Liver (tissue), 3 donors: ENCODE measurements at regions not wholly inside any gene's neighbourhood (a gene's known extent, or its start where the extent isn't known, plus 50 kb on each side); places are given as distances from the start of the nearest gene placed in this dataset.

Experiments
- EGR1 ChIP-seq, 2 donors: IDR thresholded peaks; 2 replicates each; pipeline ENCODE4 v1.6.1; 2016 to 2018; ENCODE audit warnings: antibody characterized with exemption in 2 of 2, low read depth in 2 of 2
- FOXA1 ChIP-seq: IDR thresholded peaks from 2 replicates; pipeline ENCODE4 v1.6.1; 2016; ENCODE audit warnings: antibody characterized with exemption
- GABPA ChIP-seq, 2 donors: IDR thresholded peaks in 1 of 2; conservative IDR thresholded peaks in 1 of 2; 2 replicates each; pipeline ENCODE4 v1.6.1; 2016; ENCODE audit warnings: antibody characterized with exemption in 2 of 2, mild to moderate bottlenecking in 1 of 2, moderate library complexity in 1 of 2
- HNF4G ChIP-seq: IDR thresholded peaks from 2 replicates; pipeline ENCODE4 v1.6.1; 2016; ENCODE audit warnings: antibody characterized with exemption
- JUND ChIP-seq, 2 donors: IDR thresholded peaks; 2 replicates each; pipeline ENCODE4 v1.6.1; 2016; ENCODE audit warnings: antibody characterized with exemption in 2 of 2
- RAD21 ChIP-seq, 2 donors: IDR thresholded peaks; 2 replicates each; pipeline ENCODE4 v1.6.1; 2016; ENCODE audit warnings: antibody characterized with exemption in 2 of 2, mild to moderate bottlenecking in 2 of 2
- RXRA ChIP-seq, 2 donors: IDR thresholded peaks; 2 replicates each; pipeline ENCODE4 v1.6.1; 2017 to 2018; ENCODE audit warnings: antibody characterized with exemption in 2 of 2, mild to moderate bottlenecking in 1 of 2
- TAF1 ChIP-seq: conservative IDR thresholded peaks from 2 replicates; pipeline ENCODE4 v1.6.1; 2016; ENCODE audit warnings: antibody characterized with exemption, mild to moderate bottlenecking
- YY1 ChIP-seq: IDR thresholded peaks from 2 replicates; pipeline ENCODE4 v1.6.1; 2016; ENCODE audit warnings: antibody characterized with exemption, mild to moderate bottlenecking
- TF ChIP-seq, protein P1 (sequence below): fragments of 150-350 bp; IDR thresholded peaks from 2 replicates; pipeline ENCODE4 v1.5.1; 2017; ENCODE audit warnings: improper control_type of control experiment, low read depth, low read length; ENCODE audit not compliant: missing input control
- TF ChIP-seq, protein P2 (sequence below): IDR thresholded peaks from 2 replicates; pipeline ENCODE4 v1.6.1; 2016; ENCODE audit warnings: antibody characterized with exemption
- TF ChIP-seq, protein P3 (sequence below): IDR thresholded peaks from 2 replicates; pipeline ENCODE4 v1.6.1; 2016; ENCODE audit warnings: antibody characterized with exemption
- TF ChIP-seq, protein P4 (sequence below): IDR thresholded peaks from 2 replicates; pipeline ENCODE4 v1.6.1; 2016; ENCODE audit warnings: antibody characterized with exemption, mild to moderate bottlenecking
- TF ChIP-seq, protein P5 (sequence below): IDR thresholded peaks from 2 replicates; pipeline ENCODE4 v1.6.1; 2016; ENCODE audit warnings: antibody characterized with exemption
- donor health status: healthy.
- donor health status: healthy.

DNA sequence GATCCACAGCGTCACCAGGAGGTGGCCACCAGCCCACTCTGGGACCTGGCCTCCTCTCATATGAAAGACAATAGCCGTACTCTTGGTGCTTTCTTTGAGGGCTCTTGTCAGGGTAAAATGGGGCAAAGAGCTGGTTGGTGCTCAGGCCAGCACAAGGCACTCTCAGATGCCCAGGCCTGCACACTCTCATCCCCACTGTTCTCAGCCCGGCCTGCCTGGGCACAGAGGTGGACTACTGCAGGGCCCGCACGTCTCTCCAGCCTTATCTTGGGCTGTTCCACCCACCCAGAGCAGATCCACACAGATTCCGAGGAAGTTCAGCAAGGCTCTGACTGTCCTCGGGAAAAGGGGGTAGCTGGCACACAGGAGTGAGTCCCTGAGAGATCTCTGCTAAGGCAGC is 122.8 kb upstream of the PRR20G start:
- TF ChIP-seq, protein P1, sequence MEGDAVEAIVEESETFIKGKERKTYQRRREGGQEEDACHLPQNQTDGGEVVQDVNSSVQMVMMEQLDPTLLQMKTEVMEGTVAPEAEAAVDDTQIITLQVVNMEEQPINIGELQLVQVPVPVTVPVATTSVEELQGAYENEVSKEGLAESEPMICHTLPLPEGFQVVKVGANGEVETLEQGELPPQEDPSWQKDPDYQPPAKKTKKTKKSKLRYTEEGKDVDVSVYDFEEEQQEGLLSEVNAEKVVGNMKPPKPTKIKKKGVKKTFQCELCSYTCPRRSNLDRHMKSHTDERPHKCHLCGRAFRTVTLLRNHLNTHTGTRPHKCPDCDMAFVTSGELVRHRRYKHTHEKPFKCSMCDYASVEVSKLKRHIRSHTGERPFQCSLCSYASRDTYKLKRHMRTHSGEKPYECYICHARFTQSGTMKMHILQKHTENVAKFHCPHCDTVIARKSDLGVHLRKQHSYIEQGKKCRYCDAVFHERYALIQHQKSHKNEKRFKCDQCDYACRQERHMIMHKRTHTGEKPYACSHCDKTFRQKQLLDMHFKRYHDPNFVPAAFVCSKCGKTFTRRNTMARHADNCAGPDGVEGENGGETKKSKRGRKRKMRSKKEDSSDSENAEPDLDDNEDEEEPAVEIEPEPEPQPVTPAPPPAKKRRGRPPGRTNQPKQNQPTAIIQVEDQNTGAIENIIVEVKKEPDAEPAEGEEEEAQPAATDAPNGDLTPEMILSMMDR = no peak
- TF ChIP-seq, protein P2, sequence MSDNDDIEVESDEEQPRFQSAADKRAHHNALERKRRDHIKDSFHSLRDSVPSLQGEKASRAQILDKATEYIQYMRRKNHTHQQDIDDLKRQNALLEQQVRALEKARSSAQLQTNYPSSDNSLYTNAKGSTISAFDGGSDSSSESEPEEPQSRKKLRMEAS = no peak
- TF ChIP-seq YY1 = no peak
- no peak for TF ChIP-seq TAF1
- no peak for TF ChIP-seq FOXA1
- TF ChIP-seq HNF4G = no peak
- no peak for TF ChIP-seq EGR1 (IDR thresholded peaks at IDR 0.05; ENCODE audit: low read depth in 2 of 2)
- TF ChIP-seq, protein P3, sequence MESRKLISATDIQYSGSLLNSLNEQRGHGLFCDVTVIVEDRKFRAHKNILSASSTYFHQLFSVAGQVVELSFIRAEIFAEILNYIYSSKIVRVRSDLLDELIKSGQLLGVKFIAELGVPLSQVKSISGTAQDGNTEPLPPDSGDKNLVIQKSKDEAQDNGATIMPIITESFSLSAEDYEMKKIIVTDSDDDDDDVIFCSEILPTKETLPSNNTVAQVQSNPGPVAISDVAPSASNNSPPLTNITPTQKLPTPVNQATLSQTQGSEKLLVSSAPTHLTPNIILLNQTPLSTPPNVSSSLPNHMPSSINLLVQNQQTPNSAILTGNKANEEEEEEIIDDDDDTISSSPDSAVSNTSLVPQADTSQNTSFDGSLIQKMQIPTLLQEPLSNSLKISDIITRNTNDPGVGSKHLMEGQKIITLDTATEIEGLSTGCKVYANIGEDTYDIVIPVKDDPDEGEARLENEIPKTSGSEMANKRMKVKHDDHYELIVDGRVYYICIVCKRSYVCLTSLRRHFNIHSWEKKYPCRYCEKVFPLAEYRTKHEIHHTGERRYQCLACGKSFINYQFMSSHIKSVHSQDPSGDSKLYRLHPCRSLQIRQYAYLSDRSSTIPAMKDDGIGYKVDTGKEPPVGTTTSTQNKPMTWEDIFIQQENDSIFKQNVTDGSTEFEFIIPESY = no peak
- no peak for TF ChIP-seq RAD21 (IDR thresholded peaks at IDR 0.05)
- TF ChIP-seq JUND (IDR thresholded peaks at IDR 0.05) = no peak
- TF ChIP-seq, protein P4, sequence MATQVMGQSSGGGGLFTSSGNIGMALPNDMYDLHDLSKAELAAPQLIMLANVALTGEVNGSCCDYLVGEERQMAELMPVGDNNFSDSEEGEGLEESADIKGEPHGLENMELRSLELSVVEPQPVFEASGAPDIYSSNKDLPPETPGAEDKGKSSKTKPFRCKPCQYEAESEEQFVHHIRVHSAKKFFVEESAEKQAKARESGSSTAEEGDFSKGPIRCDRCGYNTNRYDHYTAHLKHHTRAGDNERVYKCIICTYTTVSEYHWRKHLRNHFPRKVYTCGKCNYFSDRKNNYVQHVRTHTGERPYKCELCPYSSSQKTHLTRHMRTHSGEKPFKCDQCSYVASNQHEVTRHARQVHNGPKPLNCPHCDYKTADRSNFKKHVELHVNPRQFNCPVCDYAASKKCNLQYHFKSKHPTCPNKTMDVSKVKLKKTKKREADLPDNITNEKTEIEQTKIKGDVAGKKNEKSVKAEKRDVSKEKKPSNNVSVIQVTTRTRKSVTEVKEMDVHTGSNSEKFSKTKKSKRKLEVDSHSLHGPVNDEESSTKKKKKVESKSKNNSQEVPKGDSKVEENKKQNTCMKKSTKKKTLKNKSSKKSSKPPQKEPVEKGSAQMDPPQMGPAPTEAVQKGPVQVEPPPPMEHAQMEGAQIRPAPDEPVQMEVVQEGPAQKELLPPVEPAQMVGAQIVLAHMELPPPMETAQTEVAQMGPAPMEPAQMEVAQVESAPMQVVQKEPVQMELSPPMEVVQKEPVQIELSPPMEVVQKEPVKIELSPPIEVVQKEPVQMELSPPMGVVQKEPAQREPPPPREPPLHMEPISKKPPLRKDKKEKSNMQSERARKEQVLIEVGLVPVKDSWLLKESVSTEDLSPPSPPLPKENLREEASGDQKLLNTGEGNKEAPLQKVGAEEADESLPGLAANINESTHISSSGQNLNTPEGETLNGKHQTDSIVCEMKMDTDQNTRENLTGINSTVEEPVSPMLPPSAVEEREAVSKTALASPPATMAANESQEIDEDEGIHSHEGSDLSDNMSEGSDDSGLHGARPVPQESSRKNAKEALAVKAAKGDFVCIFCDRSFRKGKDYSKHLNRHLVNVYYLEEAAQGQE = no peak
- no peak for TF ChIP-seq RXRA (IDR thresholded peaks at IDR 0.05)
- TF ChIP-seq, protein P5, sequence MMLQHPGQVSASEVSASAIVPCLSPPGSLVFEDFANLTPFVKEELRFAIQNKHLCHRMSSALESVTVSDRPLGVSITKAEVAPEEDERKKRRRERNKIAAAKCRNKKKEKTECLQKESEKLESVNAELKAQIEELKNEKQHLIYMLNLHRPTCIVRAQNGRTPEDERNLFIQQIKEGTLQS = no peak
- no peak for TF ChIP-seq GABPA (IDR thresholded peaks at IDR 0.05 in 1 of 2, conservative IDR thresholded peaks at IDR 0.05 in 1 of 2)
